GM19455 (cell line): ENCODE measurements at regions not wholly inside any gene's neighbourhood (a gene's known extent, or its start where the extent isn't known, plus 50 kb on each side); places are given as distances from the start of the nearest gene placed in this dataset.

Experiments used
- ATAC-seq: cut with Tn5 transposase; IDR thresholded peaks from one replicate; pipeline ENCODE4 v1.9.1; 2021; ENCODE audit not compliant: unreplicated experiment

GRCh38 chr13:72181661-72182060 is 314.7 kb upstream of the DACH1 start:
- ATAC-seq = no peak

DNA sequence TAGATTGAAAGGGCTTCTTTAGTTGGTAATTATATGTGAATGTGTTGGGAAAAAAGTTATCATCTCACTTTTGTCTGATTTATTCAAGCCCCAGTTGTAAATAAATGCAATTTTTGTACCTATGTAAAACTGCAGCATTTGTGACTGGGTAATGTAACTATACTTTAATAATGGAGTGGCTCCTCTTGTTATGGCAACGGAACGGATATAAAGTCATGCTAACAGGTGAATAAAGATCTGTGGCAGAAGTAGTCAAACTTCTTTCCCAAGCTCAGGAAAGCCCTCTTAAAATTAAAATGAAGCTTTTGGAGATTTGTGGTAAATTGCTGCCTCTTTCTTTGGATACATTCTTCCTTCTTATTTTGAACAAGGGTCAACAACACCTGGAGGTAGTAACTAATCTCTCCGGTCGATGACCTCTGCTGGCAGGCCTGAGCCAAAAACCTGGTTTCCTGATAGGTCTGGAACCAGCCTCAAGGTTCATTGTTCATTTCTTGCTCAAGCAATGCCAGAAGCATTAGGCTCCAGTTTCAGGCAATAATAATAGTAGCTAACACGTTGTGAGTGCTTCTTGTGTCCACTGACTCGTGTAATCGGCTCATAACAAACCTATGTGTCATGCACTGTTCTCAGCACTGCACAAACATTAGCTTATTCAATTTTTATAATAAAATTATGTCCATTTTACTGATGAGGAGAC is 313.4 kb upstream of the DACH1 start:
- ATAC-seq = no peak

DNA sequence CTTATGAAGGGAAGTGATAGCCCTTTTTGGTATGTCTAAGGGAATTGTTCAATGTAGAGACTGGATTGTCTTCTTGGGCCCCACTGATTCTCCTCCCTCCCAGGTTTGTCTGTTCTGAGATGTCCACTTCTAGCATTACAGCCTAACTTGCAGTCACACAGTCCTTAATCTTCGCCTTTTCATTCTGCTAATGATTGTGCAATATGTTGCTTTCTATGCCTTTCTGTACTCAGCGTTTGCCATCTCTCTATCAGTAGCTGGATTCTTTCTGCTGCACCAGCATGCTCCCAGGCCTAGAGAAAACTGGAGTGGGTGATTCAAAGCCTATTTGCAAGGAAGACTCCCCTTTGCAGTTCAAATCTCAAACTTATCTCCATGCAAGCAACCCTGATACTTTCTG is 307.5 kb upstream of the DACH1 start:
- no peak for ATAC-seq

GRCh38 chr13:72170571-72170970 is 303.6 kb upstream of the DACH1 start:
- no peak for ATAC-seq

- ATAC-seq = no peak
Observed at GRCh38 chr13:72168126-72168855, 301.3 kb upstream of the DACH1 start.

DNA sequence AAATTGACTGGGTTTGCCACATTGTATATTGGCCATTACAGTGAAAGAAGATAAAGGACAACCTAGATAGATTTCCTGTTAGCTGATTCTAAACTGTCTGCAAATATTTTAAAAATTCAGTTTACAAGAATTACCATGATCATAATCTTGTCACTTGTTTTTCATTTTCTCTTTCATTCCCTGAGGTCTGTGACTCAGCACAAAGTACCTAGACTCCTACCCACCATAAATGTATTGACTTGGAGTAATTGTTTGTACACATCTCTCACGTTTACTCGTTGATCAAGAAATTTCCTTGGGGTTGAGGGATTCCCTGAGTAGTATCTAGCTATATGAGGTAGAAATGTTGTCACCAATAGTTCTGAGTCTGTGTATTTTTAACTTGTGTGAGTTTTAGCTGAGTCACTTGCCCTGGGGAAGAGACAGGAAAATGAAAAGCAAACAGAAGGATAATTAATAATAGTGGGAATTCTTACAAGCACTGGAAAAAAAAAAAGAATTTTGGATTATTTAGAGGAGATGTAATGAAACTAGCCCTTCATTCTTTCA is 299.2 kb upstream of the DACH1 start:
- ATAC-seq = no peak

GRCh38 chr13:72165276-72165675 is 298.3 kb upstream of the DACH1 start:
- no peak for ATAC-seq

- no peak for ATAC-seq
Observed at GRCh38 chr13:72164811-72165210, 297.8 kb upstream of the DACH1 start.

GRCh38 chr13:72163678-72164077 is 296.7 kb upstream of the DACH1 start:
- no peak for ATAC-seq

- no peak for ATAC-seq
Observed at GRCh38 chr13:72160977-72161376, 294.0 kb upstream of the DACH1 start.

- ATAC-seq = no peak
Observed at GRCh38 chr13:72156760-72157159, 289.8 kb upstream of the DACH1 start.

DNA sequence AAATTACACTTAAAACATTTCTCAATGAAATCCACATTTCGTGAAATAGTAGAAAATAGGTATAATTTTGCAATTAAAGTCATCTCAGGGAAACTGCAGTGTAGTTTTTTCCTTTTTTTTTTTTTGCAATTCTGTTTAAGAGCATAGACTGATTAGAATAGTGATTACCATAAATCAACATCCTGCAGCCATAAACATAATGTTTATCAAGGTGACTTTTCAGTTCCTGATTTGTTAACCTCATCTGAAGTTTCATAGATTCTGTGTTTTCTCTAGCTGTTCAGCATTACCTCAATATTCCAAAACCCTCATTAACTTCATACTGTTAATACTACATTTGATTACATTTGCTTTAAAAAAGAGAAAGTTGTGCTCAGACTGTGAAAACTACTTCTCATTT is 286.3 kb upstream of the DACH1 start:
- ATAC-seq = no peak

GRCh38 chr13:72151241-72151640 is 284.2 kb upstream of the DACH1 start:
- ATAC-seq = no peak

GRCh38 chr13:72150502-72150901 is 283.5 kb upstream of the DACH1 start:
- no peak for ATAC-seq

DNA sequence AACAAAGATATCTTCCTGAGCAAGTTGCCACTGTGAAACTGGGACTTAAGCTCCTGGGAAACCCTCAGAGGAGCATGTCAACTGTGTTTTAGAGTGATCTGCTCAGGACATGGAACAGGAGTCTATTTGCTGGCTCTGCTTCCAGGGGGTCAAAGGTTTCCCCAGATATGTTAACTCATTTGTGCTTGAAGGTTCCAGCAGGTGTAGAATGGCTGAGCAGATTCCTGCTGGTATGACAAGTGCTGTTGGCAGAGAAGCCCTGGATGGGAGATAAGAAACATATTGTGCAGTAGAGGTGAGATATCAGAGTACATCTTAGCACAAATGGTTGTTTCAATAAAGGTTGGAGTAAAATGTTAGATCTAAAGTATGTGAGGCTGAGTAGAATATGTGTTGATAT is 282.7 kb upstream of the DACH1 start:
- ATAC-seq = no peak

GRCh38 chr13:72146816-72147215 is 279.8 kb upstream of the DACH1 start:
- ATAC-seq = no peak

GRCh38 chr13:72145383-72145782 is 278.4 kb upstream of the DACH1 start:
- no peak for ATAC-seq

DNA sequence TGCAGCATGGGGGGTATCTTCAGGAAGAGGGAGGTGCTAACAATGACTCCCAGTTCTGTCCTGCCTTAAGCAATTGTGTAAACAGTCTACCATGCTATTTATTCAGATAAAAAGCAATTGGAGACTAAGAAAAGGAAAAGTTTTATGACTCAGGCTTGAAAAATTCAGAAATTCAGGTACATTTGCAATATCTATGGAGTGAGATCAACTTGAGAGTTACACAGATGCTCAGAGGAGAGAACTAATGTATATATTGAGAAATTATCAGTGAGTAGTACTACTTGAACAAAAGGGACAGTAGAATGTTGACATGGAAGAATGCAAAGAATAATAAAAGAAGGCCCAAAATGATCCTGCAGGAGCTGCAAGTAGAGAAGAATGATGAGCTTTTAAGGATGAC is 277.6 kb upstream of the DACH1 start:
- no peak for ATAC-seq

GRCh38 chr13:72141855-72142519 is 275.0 kb upstream of the DACH1 start:
- no peak for ATAC-seq

- no peak for ATAC-seq
Observed at GRCh38 chr13:72139192-72139591, 272.2 kb upstream of the DACH1 start.

DNA sequence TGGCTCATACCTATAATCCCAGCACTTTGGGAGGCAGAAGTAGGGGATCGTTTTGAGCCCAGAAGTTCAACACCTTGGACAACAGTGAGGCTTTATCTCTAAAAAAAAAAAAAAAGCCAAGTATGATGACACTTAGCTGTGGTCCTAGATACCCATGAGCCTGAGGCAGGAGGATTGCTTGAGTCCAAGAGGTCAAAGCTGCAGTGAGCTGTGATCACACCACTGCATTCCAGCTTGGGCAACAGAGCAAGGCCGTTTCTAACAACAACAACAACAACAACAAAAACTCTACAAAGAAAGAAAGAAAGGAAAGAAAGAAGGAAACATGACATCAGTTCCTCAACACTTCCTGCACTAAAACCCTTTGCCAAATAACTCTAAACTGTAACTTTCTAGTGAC is 265.1 kb upstream of the DACH1 start:
- ATAC-seq = no peak

GRCh38 chr13:72129117-72129516 is 262.1 kb upstream of the DACH1 start:
- no peak for ATAC-seq
